Smooth muscle cell (in vitro differentiated cells): ENCODE measurements at regions not wholly inside any gene's neighbourhood (a gene's known extent, or its start where the extent isn't known, plus 50 kb on each side); places are given as distances from the start of the nearest gene placed in this dataset.

Experiments
- DNase-seq: peaks from one replicate; lab custom pipeline; 2025; ENCODE audit not compliant: unreplicated experiment; lab: John Stamatoyannopoulos, UW
- H2AFZ ChIP-seq: fragments of 200-600 bp; sonication (generic); 2 replicates; pipeline ENCODE4 v1.6.0; 2016; ENCODE audit warnings: antibody characterized with exemption, low read depth, mild to moderate bottlenecking
- H3F3A ChIP-seq: fragments of 200-600 bp; sonication (generic); 2 replicates; pipeline ENCODE4 v1.6.0; 2017; ENCODE audit warnings: antibody characterized with exemption, low read depth
- H3K27ac ChIP-seq: fragments of 200-600 bp; sonication (generic); 2 replicates; pipeline ENCODE4 v1.5.1; 2016; ENCODE audit warnings: low read depth, mild to moderate bottlenecking
- H3K27me3 ChIP-seq: fragments of 200-600 bp; sonication (generic); 2 replicates; pipeline ENCODE4 v1.6.1; 2016; ENCODE audit warnings: low read depth, mild to moderate bottlenecking
- H3K36me3 ChIP-seq: fragments of 200-600 bp; sonication (generic); 2 replicates; pipeline ENCODE4 v1.5.1; 2016; ENCODE audit warnings: low read depth
- H3K4me1 ChIP-seq: fragments of 200-600 bp; sonication (generic); 2 replicates; pipeline ENCODE4 v1.5.1; 2016; ENCODE audit warnings: low read depth
- H3K4me2 ChIP-seq: fragments of 200-600 bp; sonication (generic); 2 replicates; pipeline ENCODE4 v1.6.0; 2016; ENCODE audit warnings: mild to moderate bottlenecking
- H3K4me3 ChIP-seq: fragments of 200-600 bp; sonication (generic); 2 replicates; pipeline ENCODE4 v1.5.1; 2016; ENCODE audit warnings: mild to moderate bottlenecking
- H3K79me2 ChIP-seq: fragments of 200-600 bp; sonication (generic); 2 replicates; pipeline ENCODE4 v1.6.0; 2016; ENCODE audit warnings: low read depth, mild to moderate bottlenecking
- H3K9ac ChIP-seq: fragments of 200-600 bp; sonication (generic); 2 replicates; pipeline ENCODE4 v1.6.0; 2016; ENCODE audit warnings: low read depth
- H3K9me3 ChIP-seq: fragments of 200-600 bp; sonication (generic); replicated peaks from 2 replicates; pipeline ENCODE4 v1.5.1; 2016; ENCODE audit warnings: low read depth
- H4K20me1 ChIP-seq: fragments of 200-600 bp; sonication (generic); 2 replicates; pipeline ENCODE4 v1.6.0; 2016; ENCODE audit warnings: low read depth
- WGBS: methylation state at CpG from one replicate; pipeline ENCODE4 v1.1.7; 2016; ENCODE audit warnings: low lambda C conversion rate; 5-methylcytosine and 5-hydroxymethylcytosine counted together
- TF ChIP-seq, protein P1 (sequence below): fragments of 200-600 bp; sonication (generic); IDR thresholded peaks from 2 replicates; pipeline ENCODE4 v1.5.1; 2017; ENCODE audit warnings: borderline replicate concordance, mild to moderate bottlenecking, antibody characterized with exemption; ENCODE audit not compliant: insufficient read depth, poor library complexity, severe bottlenecking

DNA sequence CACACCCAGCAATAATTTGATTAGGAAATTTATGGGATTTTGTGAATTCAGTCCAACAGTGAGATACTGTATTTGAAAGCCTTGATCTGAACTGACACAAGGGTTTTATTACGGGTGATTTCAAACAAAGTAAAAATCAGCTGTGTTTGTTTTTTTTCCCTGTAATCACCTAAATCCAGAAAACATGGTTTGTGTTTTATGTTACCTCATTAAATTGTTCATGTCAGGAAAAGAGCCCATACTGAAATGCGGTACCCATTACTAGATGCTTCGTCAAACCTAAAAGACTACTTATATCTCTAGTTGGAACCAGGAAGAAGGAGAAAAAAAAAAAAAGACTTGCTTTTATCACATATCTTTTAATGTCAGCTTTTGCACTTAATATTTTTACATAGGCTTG, 811.9 kb upstream of the RGS18 start:
- Histone ChIP-seq H3F3A (no peaks in the 10 kb centered on the region), H3K9ac (no peak overlapping the region), H3K4me2 (no peak overlapping the region), H3K79me2 (no peaks in the 10 kb centered on the region), H3K9me3 (no peaks in the 10 kb centered on the region), H2AFZ (peak overlapping the region; percentile 34), H3K27me3 (no peaks in the 10 kb centered on the region), H3K36me3 (no peaks in the 10 kb centered on the region), H3K27ac (no peak overlapping the region), H3K4me3 (no peak overlapping the region), H3K4me1 (no peaks in the 10 kb centered on the region), H4K20me1 (no peaks in the 10 kb centered on the region)
- WGBS = 28% methylated on average over 3 of the region's 3 CpGs
- no peak for DNase-seq
- TF ChIP-seq, protein P1, sequence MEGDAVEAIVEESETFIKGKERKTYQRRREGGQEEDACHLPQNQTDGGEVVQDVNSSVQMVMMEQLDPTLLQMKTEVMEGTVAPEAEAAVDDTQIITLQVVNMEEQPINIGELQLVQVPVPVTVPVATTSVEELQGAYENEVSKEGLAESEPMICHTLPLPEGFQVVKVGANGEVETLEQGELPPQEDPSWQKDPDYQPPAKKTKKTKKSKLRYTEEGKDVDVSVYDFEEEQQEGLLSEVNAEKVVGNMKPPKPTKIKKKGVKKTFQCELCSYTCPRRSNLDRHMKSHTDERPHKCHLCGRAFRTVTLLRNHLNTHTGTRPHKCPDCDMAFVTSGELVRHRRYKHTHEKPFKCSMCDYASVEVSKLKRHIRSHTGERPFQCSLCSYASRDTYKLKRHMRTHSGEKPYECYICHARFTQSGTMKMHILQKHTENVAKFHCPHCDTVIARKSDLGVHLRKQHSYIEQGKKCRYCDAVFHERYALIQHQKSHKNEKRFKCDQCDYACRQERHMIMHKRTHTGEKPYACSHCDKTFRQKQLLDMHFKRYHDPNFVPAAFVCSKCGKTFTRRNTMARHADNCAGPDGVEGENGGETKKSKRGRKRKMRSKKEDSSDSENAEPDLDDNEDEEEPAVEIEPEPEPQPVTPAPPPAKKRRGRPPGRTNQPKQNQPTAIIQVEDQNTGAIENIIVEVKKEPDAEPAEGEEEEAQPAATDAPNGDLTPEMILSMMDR = no peak

DNA sequence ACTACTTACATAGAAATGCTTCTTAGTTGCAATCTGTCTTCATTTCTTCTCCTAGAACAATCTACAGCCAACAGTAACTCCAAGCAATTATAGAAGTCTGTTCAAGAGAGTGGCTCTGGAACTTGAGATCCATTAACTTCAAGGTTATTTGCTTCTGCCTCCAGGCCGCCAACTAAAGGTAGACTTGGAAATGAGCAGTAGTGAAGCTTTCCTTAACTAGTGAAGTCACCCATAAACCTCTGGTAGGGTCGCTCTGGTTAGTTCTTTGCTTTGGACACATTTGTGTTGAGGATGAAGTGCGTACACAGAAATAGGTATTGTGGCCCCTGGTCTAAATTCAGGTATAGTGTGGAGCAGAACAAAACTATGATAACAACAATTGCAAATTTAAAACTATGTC, 809.9 kb upstream of the RGS18 start:
- Histone ChIP-seq H3K36me3 (no peaks in the 10 kb centered on the region), H3K4me3 (no peak overlapping the region), H3K4me2 (no peak overlapping the region), H3K9ac (no peak overlapping the region), H3K79me2 (no peaks in the 10 kb centered on the region), H3K9me3 (no peaks in the 10 kb centered on the region), H3K27ac (no peak overlapping the region), H3F3A (no peaks in the 10 kb centered on the region), H3K27me3 (no peaks in the 10 kb centered on the region), H3K4me1 (no peaks in the 10 kb centered on the region), H4K20me1 (no peaks in the 10 kb centered on the region), H2AFZ (no peak overlapping the region)
- 81% methylated on average over 3 of the region's 3 CpGs for WGBS
- TF ChIP-seq, protein P1 = no peak
- no peak for DNase-seq

DNA sequence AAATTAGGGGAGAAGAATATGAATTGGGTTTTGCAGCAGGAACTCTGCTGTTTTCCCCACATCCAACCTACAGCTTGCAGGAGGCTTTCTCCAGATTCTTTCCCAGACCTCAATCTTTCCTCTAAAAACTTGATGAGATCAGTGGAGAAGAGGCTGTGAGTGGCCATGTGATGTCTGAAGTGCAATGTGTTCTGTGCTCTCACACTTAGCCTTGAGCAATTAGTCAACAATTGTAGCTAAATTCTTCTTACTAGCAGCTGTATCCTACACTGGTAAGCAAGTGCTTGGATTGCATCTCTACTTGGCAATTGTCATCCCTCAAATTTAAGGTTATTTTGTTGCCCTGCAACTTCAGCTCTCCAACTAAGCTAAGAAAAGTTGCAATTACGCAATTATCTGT, 807.3 kb upstream of the RGS18 start:
- Histone ChIP-seq H3K27me3 (no peaks in the 10 kb centered on the region), H3K9ac (no peak overlapping the region), H3K4me3 (no peak overlapping the region), H3K9me3 (no peaks in the 10 kb centered on the region), H3K4me2 (no peak overlapping the region), H4K20me1 (no peaks in the 10 kb centered on the region), H3K36me3 (no peaks in the 10 kb centered on the region), H3K79me2 (no peaks in the 10 kb centered on the region), H2AFZ (no peak overlapping the region), H3F3A (no peaks in the 10 kb centered on the region), H3K4me1 (no peaks in the 10 kb centered on the region), H3K27ac (no peak overlapping the region)
- TF ChIP-seq, protein P1 = no peak
- DNase-seq = no peak
- WGBS = 0% methylated on average over 1 of the region's 1 CpG

DNA sequence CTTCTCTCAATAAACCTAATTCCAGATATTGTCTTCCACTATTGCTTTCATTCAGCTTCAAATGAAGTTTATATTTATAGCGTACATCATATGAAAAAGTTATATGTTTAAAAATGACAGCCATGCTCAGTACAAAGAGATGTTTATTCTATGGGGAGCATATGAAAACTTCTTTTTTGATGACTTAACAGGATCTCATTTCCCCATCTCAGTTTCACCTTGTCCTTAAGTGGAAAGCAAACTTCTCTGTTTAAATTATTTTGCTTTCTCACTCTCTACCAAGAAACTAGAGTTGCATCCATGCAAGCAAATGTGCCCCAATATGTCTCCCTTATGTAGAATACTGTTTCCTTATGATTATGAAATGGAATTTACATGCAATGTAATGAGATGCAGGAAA, 799.5 kb upstream of the RGS18 start:
- Histone ChIP-seq H3K79me2 (no peaks in the 10 kb centered on the region), H3K9me3 (no peaks in the 10 kb centered on the region), H4K20me1 (no peaks in the 10 kb centered on the region), H3K4me3 (no peak overlapping the region), H3F3A (no peaks in the 10 kb centered on the region), H3K27me3 (no peaks in the 10 kb centered on the region), H3K9ac (no peak overlapping the region), H3K4me1 (no peaks in the 10 kb centered on the region), H2AFZ (no peak overlapping the region), H3K36me3 (no peaks in the 10 kb centered on the region), H3K4me2 (no peak overlapping the region), H3K27ac (no peak overlapping the region)
- 97% methylated on average over 1 of the region's 1 CpG for WGBS
- no peak for DNase-seq
- TF ChIP-seq, protein P1 = no peak
